ENCODE measurements at regions not wholly inside any gene's neighbourhood (a gene's known extent, or its start where the extent isn't known, plus 50 kb on each side); places are given as distances from the start of the nearest gene placed in this dataset.

DNA sequence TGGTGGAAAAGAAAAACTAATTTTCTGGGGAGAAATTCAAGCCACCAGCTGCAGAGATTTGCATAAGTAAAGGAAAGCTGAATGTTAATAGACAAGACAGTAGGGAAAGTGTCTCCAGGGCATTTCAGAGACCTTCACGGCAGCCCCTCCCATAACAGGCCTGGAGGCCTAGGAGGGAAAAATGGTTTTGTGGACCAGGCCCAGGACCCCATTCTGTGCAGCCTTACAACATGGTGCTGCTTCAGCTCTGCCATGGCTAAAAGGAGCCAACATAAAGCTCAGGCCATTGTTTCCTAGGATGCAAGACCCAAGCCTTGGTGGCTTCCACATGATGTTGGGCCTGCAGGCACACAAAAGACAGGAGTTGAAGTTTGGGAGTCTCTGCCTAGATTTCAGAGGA, 697.1 kb downstream of the SOCS6 start:
- TF ChIP-seq, protein P1, sequence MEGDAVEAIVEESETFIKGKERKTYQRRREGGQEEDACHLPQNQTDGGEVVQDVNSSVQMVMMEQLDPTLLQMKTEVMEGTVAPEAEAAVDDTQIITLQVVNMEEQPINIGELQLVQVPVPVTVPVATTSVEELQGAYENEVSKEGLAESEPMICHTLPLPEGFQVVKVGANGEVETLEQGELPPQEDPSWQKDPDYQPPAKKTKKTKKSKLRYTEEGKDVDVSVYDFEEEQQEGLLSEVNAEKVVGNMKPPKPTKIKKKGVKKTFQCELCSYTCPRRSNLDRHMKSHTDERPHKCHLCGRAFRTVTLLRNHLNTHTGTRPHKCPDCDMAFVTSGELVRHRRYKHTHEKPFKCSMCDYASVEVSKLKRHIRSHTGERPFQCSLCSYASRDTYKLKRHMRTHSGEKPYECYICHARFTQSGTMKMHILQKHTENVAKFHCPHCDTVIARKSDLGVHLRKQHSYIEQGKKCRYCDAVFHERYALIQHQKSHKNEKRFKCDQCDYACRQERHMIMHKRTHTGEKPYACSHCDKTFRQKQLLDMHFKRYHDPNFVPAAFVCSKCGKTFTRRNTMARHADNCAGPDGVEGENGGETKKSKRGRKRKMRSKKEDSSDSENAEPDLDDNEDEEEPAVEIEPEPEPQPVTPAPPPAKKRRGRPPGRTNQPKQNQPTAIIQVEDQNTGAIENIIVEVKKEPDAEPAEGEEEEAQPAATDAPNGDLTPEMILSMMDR (conservative IDR thresholded peaks at IDR 0.05 in 1 of 2, IDR thresholded peaks at IDR 0.05 in 1 of 2; ENCODE audit: extremely low read depth in 1 of 2, insufficient read depth in 1 of 2, low read depth in 1 of 2, low read length in 2 of 2) = no peak
- no peak for TF ChIP-seq EZH2 (IDR thresholded peaks at IDR 0.05; ENCODE audit: borderline replicate concordance, low read length)

Data from mammary epithelial cell (primary cell).